IMR-90 (cell line): ENCODE measurements at regions not wholly inside any gene's neighbourhood (a gene's known extent, or its start where the extent isn't known, plus 50 kb on each side); places are given as distances from the start of the nearest gene placed in this dataset.

Experiments
- BHLHE40 ChIP-seq: fragments of 150-350 bp; IDR thresholded peaks from 2 replicates; pipeline ENCODE4 v1.6.1; 2016; ENCODE audit warnings: mild to moderate bottlenecking, low read depth, low read length
- CHD1 ChIP-seq: IDR thresholded peaks from 2 replicates; pipeline ENCODE4 v1.6.1; 2012; ENCODE audit warnings: low read depth, low read length, improper control_type of control experiment
- FOS ChIP-seq: fragments of 150-350 bp; IDR thresholded peaks from 2 replicates; pipeline ENCODE4 v1.6.1; 2016; ENCODE audit warnings: low read depth, low read length
- MAZ ChIP-seq: IDR thresholded peaks from 2 replicates; pipeline ENCODE4 v1.6.1; 2012; ENCODE audit warnings: low read depth, mild to moderate bottlenecking, low read length, improper control_type of control experiment, moderate library complexity, borderline replicate concordance
- MXI1 ChIP-seq: IDR thresholded peaks from 2 replicates; pipeline ENCODE4 v1.6.1; 2012; ENCODE audit warnings: low read depth, mild to moderate bottlenecking, low read length, moderate library complexity, borderline replicate concordance
- POLR2A ChIP-seq: IDR thresholded peaks from 2 replicates; pipeline ENCODE4 v1.6.1; 2012; ENCODE audit warnings: mild to moderate bottlenecking, low read depth, low read length
- RAD21 ChIP-seq: IDR thresholded peaks from 2 replicates; pipeline ENCODE4 v1.6.1; 2012; ENCODE audit warnings: low read length, improper control_type of control experiment
- RCOR1 ChIP-seq: IDR thresholded peaks from 2 replicates; pipeline ENCODE4 v1.6.1; 2012; ENCODE audit warnings: mild to moderate bottlenecking, low read length, improper control_type of control experiment; ENCODE audit not compliant: insufficient replicate concordance
- TF ChIP-seq, protein P1 (sequence below): conservative IDR thresholded peaks from 2 replicates; pipeline ENCODE4 v1.5.1; 2012; ENCODE audit warnings: mild to moderate bottlenecking, low read depth, low read length, improper control_type of control experiment

DNA sequence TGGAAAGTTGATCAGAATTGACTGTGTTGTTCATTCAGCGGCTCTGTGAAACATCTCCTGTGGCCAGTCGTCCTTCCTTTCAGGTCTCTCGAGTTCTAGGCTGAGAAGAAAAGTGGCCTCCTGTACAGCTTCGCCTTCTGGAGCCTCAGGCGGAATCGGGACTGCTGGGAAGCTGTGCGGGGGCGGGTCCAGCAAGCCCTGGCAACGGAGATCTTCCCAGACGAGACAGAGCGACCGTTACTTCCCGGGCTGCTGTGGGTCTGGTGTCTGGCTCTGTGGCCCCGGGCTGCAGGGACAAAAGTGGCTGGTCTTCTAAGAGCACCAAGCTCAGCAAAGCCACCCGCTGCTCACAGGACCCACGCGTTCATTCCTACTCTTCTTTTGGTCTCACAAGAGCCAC, 88.6 kb upstream of the CACNA2D3 start:
- TF ChIP-seq, protein P1, sequence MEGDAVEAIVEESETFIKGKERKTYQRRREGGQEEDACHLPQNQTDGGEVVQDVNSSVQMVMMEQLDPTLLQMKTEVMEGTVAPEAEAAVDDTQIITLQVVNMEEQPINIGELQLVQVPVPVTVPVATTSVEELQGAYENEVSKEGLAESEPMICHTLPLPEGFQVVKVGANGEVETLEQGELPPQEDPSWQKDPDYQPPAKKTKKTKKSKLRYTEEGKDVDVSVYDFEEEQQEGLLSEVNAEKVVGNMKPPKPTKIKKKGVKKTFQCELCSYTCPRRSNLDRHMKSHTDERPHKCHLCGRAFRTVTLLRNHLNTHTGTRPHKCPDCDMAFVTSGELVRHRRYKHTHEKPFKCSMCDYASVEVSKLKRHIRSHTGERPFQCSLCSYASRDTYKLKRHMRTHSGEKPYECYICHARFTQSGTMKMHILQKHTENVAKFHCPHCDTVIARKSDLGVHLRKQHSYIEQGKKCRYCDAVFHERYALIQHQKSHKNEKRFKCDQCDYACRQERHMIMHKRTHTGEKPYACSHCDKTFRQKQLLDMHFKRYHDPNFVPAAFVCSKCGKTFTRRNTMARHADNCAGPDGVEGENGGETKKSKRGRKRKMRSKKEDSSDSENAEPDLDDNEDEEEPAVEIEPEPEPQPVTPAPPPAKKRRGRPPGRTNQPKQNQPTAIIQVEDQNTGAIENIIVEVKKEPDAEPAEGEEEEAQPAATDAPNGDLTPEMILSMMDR, result no peak
- TF ChIP-seq CHD1 (no peak), MAZ (no peak), BHLHE40 (no peak), RAD21 (no peak), RCOR1 (no peak), FOS (no peak), MXI1 (no peak), POLR2A (no peak)
